Activated CD4-positive, alpha-beta memory T cell treated with anti-CD3 and anti-CD28 coated beads for 36 hours (primary cell): ENCODE measurements at regions not wholly inside any gene's neighbourhood (a gene's known extent, or its start where the extent isn't known, plus 50 kb on each side); places are given as distances from the start of the nearest gene placed in this dataset.
"Not testable (repeated sequence)": the region's sequence is repeated elsewhere in the genome, so short reads cannot be mapped to it uniquely, and the experiment has no call there.

Experiments used
- CTCF ChIA-PET: fragments of 350-600 bp; sonication (Branson Sonifier 250); formaldehyde crosslinking; loops from one replicate; lab custom pipeline; 2021; ENCODE audit warnings: antibody characterized with exemption, inconsistent platforms; lab: Charles Lee
- POLR2A ChIA-PET: fragments of 350-600 bp; sonication (Branson Sonifier 250); formaldehyde crosslinking; loops from one replicate; lab custom pipeline; 2021; ENCODE audit warnings: antibody characterized with exemption; lab: Charles Lee
- DNase-seq: peaks from one replicate; pipeline ENCODE4 v3.0.0-alpha.2; 2020
- H3K27ac Mint-ChIP-seq: one replicate; pipeline ENCODE4 v1.8.0; 2021; ENCODE audit warnings: mixed read lengths
- H3K27me3 Mint-ChIP-seq: one replicate; pipeline ENCODE4 v1.8.0; 2021; ENCODE audit warnings: mixed read lengths
- H3K36me3 Mint-ChIP-seq: one replicate; pipeline ENCODE4 v1.8.0; 2021; ENCODE audit warnings: mixed read lengths
- H3K4me1 Mint-ChIP-seq: one replicate; pipeline ENCODE4 v1.8.0; 2021; ENCODE audit warnings: low read depth, mixed read lengths
- H3K4me3 Mint-ChIP-seq: one replicate; pipeline ENCODE4 v1.8.0; 2021; ENCODE audit warnings: mild to moderate bottlenecking, mixed read lengths
- H3K9me3 Mint-ChIP-seq: one replicate; pipeline ENCODE4 v1.8.0; 2021; ENCODE audit warnings: mixed read lengths
- intact Hi-C: fragments of 100-400 bp; cut with micrococcal nuclease; formaldehyde crosslinking; loops from one replicate; pipeline ENCODE4 v1.15.1; 2023

- H3K4me1 Mint-ChIP-seq, intact Hi-C loops, DNase-seq, H3K27me3 Mint-ChIP-seq, H3K4me3 Mint-ChIP-seq, H3K36me3 Mint-ChIP-seq, H3K9me3 Mint-ChIP-seq, CTCF ChIA-PET, POLR2A ChIA-PET: not testable (repeated sequence)
- H3K27ac Mint-ChIP-seq: peak overlapping the region; percentile 0
These were observed 2101.3 kb upstream of the TPTE start for GRCh38 chr21:8419925-8420560.

GRCh38 chr21:8427790-8428667 is 2093.4 kb upstream of the TPTE start:
- H3K9me3 Mint-ChIP-seq, CTCF ChIA-PET, DNase-seq, H3K27ac Mint-ChIP-seq, POLR2A ChIA-PET, H3K36me3 Mint-ChIP-seq, H3K4me3 Mint-ChIP-seq, H3K27me3 Mint-ChIP-seq, H3K4me1 Mint-ChIP-seq, intact Hi-C loops: not testable (repeated sequence)

GRCh38 chr21:8428668-8429456 is 2092.5 kb upstream of the TPTE start:
- H3K27ac Mint-ChIP-seq, H3K4me1 Mint-ChIP-seq, H3K4me3 Mint-ChIP-seq: not testable (repeated sequence)

GRCh38 chr21:8434710-8435109 is 2086.7 kb upstream of the TPTE start:
- intact Hi-C loops, CTCF ChIA-PET: not testable (repeated sequence)

More at GRCh38 chr21:8428668-8429456, 2092.5 kb upstream of the TPTE start:
- H3K27me3 Mint-ChIP-seq, DNase-seq, POLR2A ChIA-PET, H3K9me3 Mint-ChIP-seq, H3K36me3 Mint-ChIP-seq, CTCF ChIA-PET, intact Hi-C loops: not testable (repeated sequence)

GRCh38 chr21:8443093-8443492 is 2078.3 kb upstream of the TPTE start:
- H3K27me3 Mint-ChIP-seq, H3K27ac Mint-ChIP-seq, H3K4me1 Mint-ChIP-seq, POLR2A ChIA-PET, H3K9me3 Mint-ChIP-seq, intact Hi-C loops, H3K4me3 Mint-ChIP-seq, CTCF ChIA-PET, DNase-seq, H3K36me3 Mint-ChIP-seq: not testable (repeated sequence)

More at GRCh38 chr21:8434710-8435109, 2086.7 kb upstream of the TPTE start:
- DNase-seq, H3K9me3 Mint-ChIP-seq, H3K4me1 Mint-ChIP-seq, H3K36me3 Mint-ChIP-seq, H3K27me3 Mint-ChIP-seq, POLR2A ChIA-PET, H3K27ac Mint-ChIP-seq, H3K4me3 Mint-ChIP-seq: not testable (repeated sequence)

- H3K4me1 Mint-ChIP-seq, CTCF ChIA-PET, DNase-seq, intact Hi-C loops, H3K27me3 Mint-ChIP-seq, POLR2A ChIA-PET, H3K9me3 Mint-ChIP-seq, H3K4me3 Mint-ChIP-seq, H3K27ac Mint-ChIP-seq, H3K36me3 Mint-ChIP-seq: not testable (repeated sequence)
These were observed 2071.6 kb upstream of the TPTE start for GRCh38 chr21:8449807-8450206.

- H3K4me3 Mint-ChIP-seq, H3K27ac Mint-ChIP-seq, POLR2A ChIA-PET, CTCF ChIA-PET, H3K27me3 Mint-ChIP-seq, DNase-seq, H3K4me1 Mint-ChIP-seq, H3K9me3 Mint-ChIP-seq, intact Hi-C loops, H3K36me3 Mint-ChIP-seq: not testable (repeated sequence)
These were observed 2065.9 kb upstream of the TPTE start for GRCh38 chr21:8455279-8456128.

- H3K27ac Mint-ChIP-seq, H3K27me3 Mint-ChIP-seq, H3K4me3 Mint-ChIP-seq, H3K9me3 Mint-ChIP-seq, DNase-seq, H3K4me1 Mint-ChIP-seq, intact Hi-C loops, POLR2A ChIA-PET, H3K36me3 Mint-ChIP-seq, CTCF ChIA-PET: not testable (repeated sequence)
These were observed 2056.8 kb upstream of the TPTE start for GRCh38 chr21:8464403-8465152.

- H3K4me3 Mint-ChIP-seq, DNase-seq, H3K36me3 Mint-ChIP-seq, H3K9me3 Mint-ChIP-seq, intact Hi-C loops, H3K27me3 Mint-ChIP-seq, CTCF ChIA-PET, H3K27ac Mint-ChIP-seq, H3K4me1 Mint-ChIP-seq, POLR2A ChIA-PET: not testable (repeated sequence)
These were observed 2054.7 kb upstream of the TPTE start for GRCh38 chr21:8466642-8467041.
